ENCODE measurements at regions not wholly inside any gene's neighbourhood (a gene's known extent, or its start where the extent isn't known, plus 50 kb on each side); places are given as distances from the start of the nearest gene placed in this dataset.

DNA sequence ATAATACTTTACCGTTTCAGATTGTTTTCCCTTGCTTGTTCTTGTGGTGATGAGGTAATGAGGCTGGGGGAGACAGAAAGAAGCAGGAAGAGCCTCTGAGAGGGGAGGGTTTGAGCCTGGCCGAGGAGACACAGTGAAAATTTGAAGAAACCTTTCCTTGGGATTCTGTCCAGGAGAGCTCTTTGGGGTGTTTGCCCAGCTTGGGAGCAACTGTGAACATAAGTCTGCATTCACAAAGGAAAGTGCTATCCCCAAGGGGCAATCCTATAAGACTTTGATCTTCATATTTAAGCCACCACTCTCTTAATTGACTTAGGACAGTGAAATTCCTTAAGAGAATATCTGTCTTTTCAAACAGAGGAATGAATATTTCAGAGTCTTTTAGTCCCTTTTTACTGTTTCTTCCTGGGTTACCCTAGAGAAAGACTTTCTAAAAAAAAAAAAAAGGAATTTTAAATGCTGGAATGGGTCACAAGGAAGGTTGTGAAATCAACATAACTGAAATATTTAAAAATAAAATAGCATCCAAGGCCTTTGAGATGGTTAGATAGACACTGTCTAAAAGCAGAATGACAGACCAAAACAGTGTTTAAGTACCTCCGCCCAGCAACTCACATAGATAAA lies 52.5 kb upstream of the STAM2 start:
- no peak for DNase-seq

GRCh38 chr2:152231446-152231845 lies 55.9 kb upstream of the STAM2 start:
- no peak for DNase-seq

- DNase-seq = no peak
Observed at GRCh38 chr2:152234277-152234676, 58.7 kb upstream of the STAM2 start.

- DNase-seq = no peak
Observed at GRCh38 chr2:152236191-152236925, 60.8 kb upstream of the STAM2 start.

DNA sequence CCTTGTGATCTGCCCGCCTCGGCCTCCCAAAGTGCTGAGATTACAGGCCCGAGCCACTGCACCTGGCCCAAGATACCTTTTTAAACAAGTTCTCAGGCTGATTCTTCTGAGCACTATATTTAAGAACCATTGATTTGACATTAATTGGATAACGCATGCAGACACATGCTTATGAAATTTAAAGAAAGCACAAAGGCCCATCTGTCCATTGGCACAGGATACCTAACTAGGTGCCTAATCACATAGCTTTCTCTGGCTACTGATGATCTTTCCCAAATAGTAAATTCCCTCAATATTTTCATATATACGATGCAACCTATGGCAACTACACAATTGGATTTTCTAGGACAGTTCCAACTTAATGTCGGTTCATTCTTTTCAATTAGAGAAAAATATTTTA lies 62.5 kb upstream of the STAM2 start:
- no peak for DNase-seq

DNA sequence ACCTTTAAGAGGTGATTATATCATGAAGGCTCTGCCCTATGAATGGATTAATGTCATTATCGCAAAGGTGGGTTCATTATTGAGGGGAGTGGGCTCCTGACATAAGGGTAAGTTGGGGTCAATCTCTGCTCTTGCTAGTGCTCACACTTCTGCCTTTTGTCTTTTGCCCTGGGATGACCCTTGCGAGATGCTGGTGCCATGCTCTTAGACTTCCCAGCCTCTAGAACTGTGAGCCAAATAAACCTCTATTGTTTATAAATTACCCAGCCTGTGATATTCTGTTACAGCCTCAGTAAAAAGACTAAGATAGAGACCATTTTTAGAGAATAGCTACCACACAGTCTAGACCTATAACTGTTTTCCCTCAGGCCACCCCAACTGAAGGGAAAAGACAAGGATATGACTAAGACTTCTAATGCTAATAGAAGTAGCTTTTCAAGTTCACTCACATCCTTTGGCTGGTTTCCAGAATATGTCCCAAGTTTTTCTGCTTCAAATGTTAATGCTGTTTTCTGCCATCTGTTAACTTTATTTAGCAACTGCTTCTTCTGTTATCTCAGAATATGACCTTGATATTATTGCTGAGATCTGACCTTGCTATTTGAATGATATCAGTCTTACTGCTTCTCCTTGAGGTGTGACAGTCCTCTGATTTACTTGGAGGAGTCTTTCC lies 65.1 kb upstream of the STAM2 start:
- DNase-seq = no peak

- no peak for DNase-seq
Observed at GRCh38 chr2:152241948-152242729, 66.6 kb upstream of the STAM2 start.

- no peak for DNase-seq
Observed at GRCh38 chr2:152242787-152243472, 67.4 kb upstream of the STAM2 start.

GRCh38 chr2:152243761-152244640 lies 68.4 kb upstream of the STAM2 start:
- no peak for DNase-seq

DNA sequence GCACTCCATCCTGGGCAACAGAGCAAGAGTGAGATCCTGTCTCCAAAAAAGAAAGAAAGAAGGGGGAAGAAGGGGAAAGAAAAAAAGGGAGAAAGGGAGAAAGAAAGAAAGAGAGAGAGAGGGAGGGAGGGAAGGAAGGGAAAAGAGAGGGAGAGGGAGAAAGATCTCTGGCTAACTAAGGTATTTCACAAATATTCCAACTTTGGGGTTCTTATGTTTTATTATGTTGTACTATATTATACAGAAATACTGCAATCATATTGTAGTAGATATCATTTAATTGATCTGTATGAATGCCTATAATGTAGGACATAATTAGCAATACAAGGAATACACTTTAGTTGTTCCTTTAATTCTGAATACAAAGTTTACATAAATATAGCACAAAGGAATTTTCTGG lies 70.1 kb upstream of the STAM2 start:
- DNase-seq = no peak

- DNase-seq = no peak
Observed at GRCh38 chr2:152246686-152247336, 71.2 kb upstream of the STAM2 start.

GRCh38 chr2:152247337-152247695 lies 71.8 kb upstream of the STAM2 start:
- no peak for DNase-seq

GRCh38 chr2:152250421-152251100 lies 75.0 kb upstream of the STAM2 start:
- DNase-seq = no peak

DNA sequence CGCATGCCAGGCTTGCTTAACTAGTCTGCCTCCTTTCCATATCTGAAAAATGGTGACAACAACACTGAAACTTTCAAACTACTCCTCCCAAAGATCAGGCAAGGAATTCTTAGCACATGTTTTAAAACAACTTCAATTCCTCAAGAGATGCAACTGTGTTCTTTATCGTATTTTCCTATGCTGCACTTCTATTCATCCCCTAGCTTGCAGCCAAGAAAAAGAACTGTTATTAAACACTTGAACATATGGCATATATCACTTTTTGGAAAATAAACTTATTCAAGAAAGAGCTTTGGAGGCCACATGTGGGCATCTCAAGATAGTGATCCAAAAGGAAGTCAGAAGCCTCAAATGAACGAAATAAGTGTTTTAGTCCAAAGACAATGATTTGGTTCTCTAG lies 75.6 kb upstream of the STAM2 start:
- no peak for DNase-seq

- no peak for DNase-seq
Observed at GRCh38 chr2:152251811-152252210, 76.2 kb upstream of the STAM2 start.

DNA sequence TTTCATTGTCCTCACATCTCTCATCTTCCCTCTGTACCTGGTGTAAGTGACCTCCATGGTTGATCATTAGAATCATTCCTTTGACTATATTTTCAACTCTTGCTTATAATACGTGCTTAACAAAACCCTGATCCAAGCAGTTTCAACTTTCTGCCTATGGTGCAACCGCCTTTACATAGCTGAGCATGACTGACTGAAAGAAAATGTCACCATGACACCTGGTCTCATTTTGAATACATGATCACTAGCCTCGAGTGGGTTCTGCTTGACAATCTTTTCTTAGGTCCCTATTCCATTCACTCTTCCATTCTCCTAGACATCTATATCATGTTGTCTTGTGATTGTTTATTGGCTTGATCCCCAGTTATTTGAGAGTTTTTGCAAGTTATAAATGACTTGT lies 78.9 kb upstream of the STAM2 start:
- DNase-seq = no peak

- DNase-seq = no peak
Observed at GRCh38 chr2:152254976-152255375, 79.4 kb upstream of the STAM2 start.

DNA sequence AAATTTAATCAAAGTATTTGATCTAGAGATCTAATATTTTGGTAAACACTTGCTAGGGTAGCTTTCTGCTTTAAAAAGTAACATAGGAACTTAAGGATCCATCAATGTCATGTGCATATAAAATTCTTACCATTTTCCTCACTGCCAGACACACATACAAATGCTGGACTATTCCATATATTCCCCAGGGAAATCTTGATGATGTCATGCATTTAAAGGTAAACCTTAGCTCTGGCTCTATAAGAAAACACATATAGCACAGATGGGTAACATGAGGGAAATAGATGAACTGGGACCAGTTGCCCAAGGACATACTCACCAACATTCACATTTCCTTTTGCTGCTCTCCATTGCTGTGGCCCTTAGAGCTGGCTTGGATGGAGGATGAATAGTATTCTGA lies 79.1 kb upstream of the FMNL2 start:
- DNase-seq = no peak

DNA sequence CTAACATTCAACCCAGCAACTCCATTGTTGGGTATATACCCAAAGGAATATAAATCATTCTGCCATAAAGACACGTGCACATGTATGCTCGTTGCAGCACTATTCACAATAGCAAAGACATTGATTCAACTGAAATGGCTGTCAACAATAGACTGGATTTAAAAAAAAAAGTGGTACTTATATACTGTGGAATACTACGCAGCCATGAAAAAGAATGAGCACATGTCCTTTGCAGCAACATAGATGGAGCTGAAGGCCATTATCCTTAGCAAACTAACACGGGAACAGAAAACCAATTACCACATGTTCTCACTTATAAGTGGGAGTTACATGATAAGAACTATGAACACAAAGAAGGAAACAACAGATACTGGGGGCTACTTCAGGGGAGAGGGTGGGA lies 74.0 kb upstream of the FMNL2 start:
- DNase-seq = no peak

- no peak for DNase-seq
Observed at GRCh38 chr2:152263911-152264310, 71.1 kb upstream of the FMNL2 start.

Data from inflammatory macrophage treated with lipopolysaccharide for 4 hours (primary cell).